Adrenal gland (tissue), 9 donors: ENCODE measurements at regions not wholly inside any gene's neighbourhood (a gene's known extent, or its start where the extent isn't known, plus 50 kb on each side); places are given as distances from the start of the nearest gene placed in this dataset.

Experiments
- DNase-seq, 7 donors: peaks; one replicate each; pipeline ENCODE4 v3.0.0-alpha.2; 2019 to 2020
- H3K27ac ChIP-seq, 5 donors: fragments of 200-600 bp; sonication (generic) in 4 of 5; 1 replicate in 3 of 5; 2 replicates in 2 of 5; pipeline versions ENCODE4 v1.5.1 to v1.8.0; 2016 to 2020; ENCODE audit warnings: mild to moderate bottlenecking in 1 of 5
- H3K27me3 ChIP-seq: fragments of 200-600 bp; 2 replicates; pipeline ENCODE4 v1.8.0; 2021
- H3K36me3 ChIP-seq, 2 donors: fragments of 200-600 bp; replicated peaks in 1 of 2; 1 replicate in 1 of 2; 2 replicates in 1 of 2; pipeline versions ENCODE4 v1.5.1 to v1.8.0; 2018 to 2022
- H3K4me1 ChIP-seq, 2 donors: fragments of 200-600 bp; replicated peaks in 1 of 2; 1 replicate in 1 of 2; 2 replicates in 1 of 2; pipeline versions ENCODE4 v1.5.1 to v1.8.0; 2018 to 2021
- H3K4me3 ChIP-seq, 4 donors: fragments of 200-600 bp; sonication (generic) in 3 of 4; one replicate each; pipeline ENCODE4 v1.5.1; 2016 to 2018
- H3K9me3 ChIP-seq, 3 donors: fragments of 200-600 bp; sonication (generic) in 1 of 3; replicated peaks in 1 of 3; 1 replicate in 2 of 3; 2 replicates in 1 of 3; pipeline versions ENCODE4 v1.5.1 to v1.8.0; 2016 to 2021
- POLR2A ChIP-seq, 2 donors: fragments of 450-650 bp; IDR thresholded peaks; one replicate each; pipeline ENCODE4 v1.6.1; 2017; ENCODE audit warnings: antibody characterized with exemption in 2 of 2, mild to moderate bottlenecking in 2 of 2, moderate library complexity in 1 of 2
- WGBS, 4 donors: extraction: QIAGEN DNeasy Blood & Tissue Kit in 2 of 4; methylation state at CpG; one replicate each; pipeline versions ENCODE4 v1.1.5 to v1.1.7; 2013 to 2017; 5-methylcytosine and 5-hydroxymethylcytosine counted together
- intact Hi-C, 2 donors: fragments of 100-400 bp; cut with DNase I; formaldehyde crosslinking; loops; one replicate each; pipeline versions ENCODE4 v1.14.1 to v1.15.0; 2022 to 2023
- TF ChIP-seq, protein P1 (sequence below), 6 experiments: fragments of 450-650 bp in 4 of 6; fragments of 200-600 bp in 2 of 6; sonication (generic) in 1 of 6; IDR thresholded peaks; 1 replicate in 5 of 6; 2 replicates in 1 of 6; pipeline versions ENCODE4 v1.5.1 to v1.8.0; 2016 to 2021; ENCODE audit warnings: antibody characterized with exemption in 6 of 6, mild to moderate bottlenecking in 2 of 6, moderate library complexity in 1 of 6
- donor health status: healthy with polysubstance abuse.
- donor health status: Bipolar disorder and iron deficiency.
- donor health status: DM: yes; HTN: yes; CAD: no.
- donor health status: DM: no; HTN: no; CAD: no.
- donor health status: DM: no; HTN: no; CAD: no.

GRCh38 chr3:135449046-135449445, 516.5 kb upstream of the PPP2R3A start:
- no peaks in the 10 kb centered on the region for H3K27me3 ChIP-seq
- no peaks in the 10 kb centered on the region for H3K36me3 ChIP-seq
- 0 to 83% (median 67%) methylated on average over 1 of the region's 1 CpG for WGBS, 4 donors
- TF ChIP-seq, protein P1, sequence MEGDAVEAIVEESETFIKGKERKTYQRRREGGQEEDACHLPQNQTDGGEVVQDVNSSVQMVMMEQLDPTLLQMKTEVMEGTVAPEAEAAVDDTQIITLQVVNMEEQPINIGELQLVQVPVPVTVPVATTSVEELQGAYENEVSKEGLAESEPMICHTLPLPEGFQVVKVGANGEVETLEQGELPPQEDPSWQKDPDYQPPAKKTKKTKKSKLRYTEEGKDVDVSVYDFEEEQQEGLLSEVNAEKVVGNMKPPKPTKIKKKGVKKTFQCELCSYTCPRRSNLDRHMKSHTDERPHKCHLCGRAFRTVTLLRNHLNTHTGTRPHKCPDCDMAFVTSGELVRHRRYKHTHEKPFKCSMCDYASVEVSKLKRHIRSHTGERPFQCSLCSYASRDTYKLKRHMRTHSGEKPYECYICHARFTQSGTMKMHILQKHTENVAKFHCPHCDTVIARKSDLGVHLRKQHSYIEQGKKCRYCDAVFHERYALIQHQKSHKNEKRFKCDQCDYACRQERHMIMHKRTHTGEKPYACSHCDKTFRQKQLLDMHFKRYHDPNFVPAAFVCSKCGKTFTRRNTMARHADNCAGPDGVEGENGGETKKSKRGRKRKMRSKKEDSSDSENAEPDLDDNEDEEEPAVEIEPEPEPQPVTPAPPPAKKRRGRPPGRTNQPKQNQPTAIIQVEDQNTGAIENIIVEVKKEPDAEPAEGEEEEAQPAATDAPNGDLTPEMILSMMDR (IDR thresholded peaks at IDR 0.05), result no peak
- TF ChIP-seq POLR2A (IDR thresholded peaks at IDR 0.05), result no peak
- DNase-seq, result no peak
- H3K4me1 ChIP-seq, result no peaks in the 10 kb centered on the region
- no peak overlapping the region for H3K27ac ChIP-seq
- no peak overlapping the region for H3K4me3 ChIP-seq
- intact Hi-C loops, result no loop called here
- H3K9me3 ChIP-seq, result no peaks in the 10 kb centered on the region

DNA sequence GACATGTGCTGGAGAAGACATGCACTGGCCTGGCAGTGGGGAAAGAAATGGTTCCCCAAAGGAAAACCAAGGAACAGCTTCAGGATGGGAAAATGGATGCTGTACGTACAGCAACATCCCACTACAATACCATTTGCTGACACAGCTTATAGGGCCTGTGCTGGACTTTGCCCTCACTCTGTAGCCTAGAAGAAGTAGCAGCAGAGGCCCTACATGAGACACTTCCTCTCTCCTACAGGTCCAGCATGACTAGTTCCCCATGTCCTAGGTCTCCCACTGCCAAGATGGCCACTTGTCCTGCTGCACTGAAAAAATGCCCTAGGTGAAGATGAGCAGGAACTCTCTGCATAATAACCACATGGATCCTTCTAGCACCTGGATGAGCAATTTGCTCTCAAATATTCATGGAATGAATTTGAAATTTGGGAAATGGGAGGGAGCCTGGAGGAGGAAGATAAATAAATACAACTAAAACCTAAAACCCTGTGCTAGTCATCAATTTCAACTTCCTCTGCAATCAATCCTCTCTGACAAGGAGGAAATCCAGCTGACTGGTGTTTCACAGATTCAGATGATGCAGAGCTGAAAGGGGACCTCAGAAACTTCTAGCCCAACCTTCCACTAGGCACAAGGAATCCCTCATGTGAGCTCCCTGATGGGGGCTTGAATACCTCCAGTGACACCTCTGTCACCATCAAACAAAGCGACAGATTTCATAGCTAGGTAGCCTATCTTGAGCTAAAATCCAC, 514.3 kb upstream of the PPP2R3A start:
- H3K36me3 ChIP-seq, result no peaks in the 10 kb centered on the region
- intact Hi-C loops, result no loop called here
- DNase-seq, result no peak
- H3K4me1 ChIP-seq, result no peaks in the 10 kb centered on the region
- WGBS, 4 donors, result 82 to 100% (median 90%) methylated on average over 1 to 2 of the region's 2 CpGs
- H3K9me3 ChIP-seq, result no peaks in the 10 kb centered on the region
- H3K4me3 ChIP-seq, result no peak overlapping the region
- H3K27ac ChIP-seq, result no peak overlapping the region
- H3K27me3 ChIP-seq, result no peaks in the 10 kb centered on the region
- TF ChIP-seq, protein P1 (IDR thresholded peaks at IDR 0.05), result no peak
- TF ChIP-seq POLR2A (IDR thresholded peaks at IDR 0.05), result no peak

GRCh38 chr3:135452881-135453280, 512.6 kb upstream of the PPP2R3A start:
- Histone ChIP-seq H3K4me1 (no peaks in the 10 kb centered on the region), H3K9me3 (no peaks in the 10 kb centered on the region), H3K4me3 (no peak overlapping the region), H3K27me3 (no peaks in the 10 kb centered on the region), H3K27ac (no peak overlapping the region), H3K36me3 (no peaks in the 10 kb centered on the region)
- no peak for DNase-seq
- no peak for TF ChIP-seq POLR2A (IDR thresholded peaks at IDR 0.05)
- TF ChIP-seq, protein P1 (IDR thresholded peaks at IDR 0.05), result no peak
- intact Hi-C loops, result no loop called here
- 43 to 57% (median 55%) methylated on average over 5 to 10 of the region's 10 CpGs for whole genome bisulfite sequencing, 4 donors

GRCh38 chr3:135453326-135453725, 512.2 kb upstream of the PPP2R3A start:
- no peaks in the 10 kb centered on the region for H3K36me3 ChIP-seq
- TF ChIP-seq POLR2A (IDR thresholded peaks at IDR 0.05), result no peak
- TF ChIP-seq, protein P1 (IDR thresholded peaks at IDR 0.05), result no peak
- H3K4me3 ChIP-seq, result no peak overlapping the region
- no peak for DNase-seq
- H3K27me3 ChIP-seq, result no peaks in the 10 kb centered on the region
- H3K4me1 ChIP-seq, result no peaks in the 10 kb centered on the region
- no peaks in the 10 kb centered on the region for H3K9me3 ChIP-seq
- no peak overlapping the region for H3K27ac ChIP-seq
- intact Hi-C loops, result no loop called here
- WGBS, 4 donors, result 66 to 82% (median 71%) methylated on average over 6 of the region's 6 CpGs
